ENCODE measurements at regions not wholly inside any gene's neighbourhood (a gene's known extent, or its start where the extent isn't known, plus 50 kb on each side); places are given as distances from the start of the nearest gene placed in this dataset.

DNA sequence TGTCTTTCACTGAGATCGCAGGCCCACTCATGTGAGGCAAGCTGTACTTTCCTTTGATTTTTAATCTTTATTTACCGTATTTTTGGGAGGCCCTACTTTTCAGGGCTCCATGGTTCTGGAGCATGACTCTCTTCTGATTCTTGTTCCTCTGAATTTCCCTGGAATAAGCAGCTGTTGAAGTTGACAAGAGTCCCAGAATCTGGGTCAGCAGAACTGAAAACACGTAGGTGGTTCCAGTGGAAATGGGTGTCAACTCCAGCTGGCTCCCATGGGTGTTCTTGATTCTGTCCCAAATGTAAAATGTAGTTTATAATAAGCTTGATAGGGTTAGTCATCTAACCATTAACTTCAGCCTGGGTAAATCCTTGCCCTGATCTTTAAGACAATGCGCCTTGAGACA, 409.4 kb downstream of the GATA3 start:
- DNase-seq (ENCODE audit: low read depth in 1 of 2, low spot score in 1 of 2): no peak
- H3K27ac ChIP-seq (replicated peaks): no peak overlapping the region
- TF ChIP-seq, protein P1, sequence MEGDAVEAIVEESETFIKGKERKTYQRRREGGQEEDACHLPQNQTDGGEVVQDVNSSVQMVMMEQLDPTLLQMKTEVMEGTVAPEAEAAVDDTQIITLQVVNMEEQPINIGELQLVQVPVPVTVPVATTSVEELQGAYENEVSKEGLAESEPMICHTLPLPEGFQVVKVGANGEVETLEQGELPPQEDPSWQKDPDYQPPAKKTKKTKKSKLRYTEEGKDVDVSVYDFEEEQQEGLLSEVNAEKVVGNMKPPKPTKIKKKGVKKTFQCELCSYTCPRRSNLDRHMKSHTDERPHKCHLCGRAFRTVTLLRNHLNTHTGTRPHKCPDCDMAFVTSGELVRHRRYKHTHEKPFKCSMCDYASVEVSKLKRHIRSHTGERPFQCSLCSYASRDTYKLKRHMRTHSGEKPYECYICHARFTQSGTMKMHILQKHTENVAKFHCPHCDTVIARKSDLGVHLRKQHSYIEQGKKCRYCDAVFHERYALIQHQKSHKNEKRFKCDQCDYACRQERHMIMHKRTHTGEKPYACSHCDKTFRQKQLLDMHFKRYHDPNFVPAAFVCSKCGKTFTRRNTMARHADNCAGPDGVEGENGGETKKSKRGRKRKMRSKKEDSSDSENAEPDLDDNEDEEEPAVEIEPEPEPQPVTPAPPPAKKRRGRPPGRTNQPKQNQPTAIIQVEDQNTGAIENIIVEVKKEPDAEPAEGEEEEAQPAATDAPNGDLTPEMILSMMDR (IDR thresholded peaks at IDR 0.05; ENCODE audit: insufficient read depth, low read length): no peak
- TF ChIP-seq GABPA (IDR thresholded peaks at IDR 0.05; ENCODE audit: low read depth): no peak
- TF ChIP-seq, protein P2, sequence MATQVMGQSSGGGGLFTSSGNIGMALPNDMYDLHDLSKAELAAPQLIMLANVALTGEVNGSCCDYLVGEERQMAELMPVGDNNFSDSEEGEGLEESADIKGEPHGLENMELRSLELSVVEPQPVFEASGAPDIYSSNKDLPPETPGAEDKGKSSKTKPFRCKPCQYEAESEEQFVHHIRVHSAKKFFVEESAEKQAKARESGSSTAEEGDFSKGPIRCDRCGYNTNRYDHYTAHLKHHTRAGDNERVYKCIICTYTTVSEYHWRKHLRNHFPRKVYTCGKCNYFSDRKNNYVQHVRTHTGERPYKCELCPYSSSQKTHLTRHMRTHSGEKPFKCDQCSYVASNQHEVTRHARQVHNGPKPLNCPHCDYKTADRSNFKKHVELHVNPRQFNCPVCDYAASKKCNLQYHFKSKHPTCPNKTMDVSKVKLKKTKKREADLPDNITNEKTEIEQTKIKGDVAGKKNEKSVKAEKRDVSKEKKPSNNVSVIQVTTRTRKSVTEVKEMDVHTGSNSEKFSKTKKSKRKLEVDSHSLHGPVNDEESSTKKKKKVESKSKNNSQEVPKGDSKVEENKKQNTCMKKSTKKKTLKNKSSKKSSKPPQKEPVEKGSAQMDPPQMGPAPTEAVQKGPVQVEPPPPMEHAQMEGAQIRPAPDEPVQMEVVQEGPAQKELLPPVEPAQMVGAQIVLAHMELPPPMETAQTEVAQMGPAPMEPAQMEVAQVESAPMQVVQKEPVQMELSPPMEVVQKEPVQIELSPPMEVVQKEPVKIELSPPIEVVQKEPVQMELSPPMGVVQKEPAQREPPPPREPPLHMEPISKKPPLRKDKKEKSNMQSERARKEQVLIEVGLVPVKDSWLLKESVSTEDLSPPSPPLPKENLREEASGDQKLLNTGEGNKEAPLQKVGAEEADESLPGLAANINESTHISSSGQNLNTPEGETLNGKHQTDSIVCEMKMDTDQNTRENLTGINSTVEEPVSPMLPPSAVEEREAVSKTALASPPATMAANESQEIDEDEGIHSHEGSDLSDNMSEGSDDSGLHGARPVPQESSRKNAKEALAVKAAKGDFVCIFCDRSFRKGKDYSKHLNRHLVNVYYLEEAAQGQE (IDR thresholded peaks at IDR 0.05; ENCODE audit: insufficient replicate concordance, low read depth): no peak
- TF ChIP-seq POLR2AphosphoS5 (IDR thresholded peaks at IDR 0.05; ENCODE audit: low read depth): no peak
- no peak for TF ChIP-seq SPI1 (IDR thresholded peaks at IDR 0.05; ENCODE audit: borderline replicate concordance, low read depth)
- no peak overlapping the region for H3K4me3 ChIP-seq (replicated peaks; ENCODE audit: insufficient read depth, low read length)
- H3K27me3 ChIP-seq (ENCODE audit: insufficient read depth, poor library complexity, severe bottlenecking): no peaks in the 10 kb centered on the region

DNA sequence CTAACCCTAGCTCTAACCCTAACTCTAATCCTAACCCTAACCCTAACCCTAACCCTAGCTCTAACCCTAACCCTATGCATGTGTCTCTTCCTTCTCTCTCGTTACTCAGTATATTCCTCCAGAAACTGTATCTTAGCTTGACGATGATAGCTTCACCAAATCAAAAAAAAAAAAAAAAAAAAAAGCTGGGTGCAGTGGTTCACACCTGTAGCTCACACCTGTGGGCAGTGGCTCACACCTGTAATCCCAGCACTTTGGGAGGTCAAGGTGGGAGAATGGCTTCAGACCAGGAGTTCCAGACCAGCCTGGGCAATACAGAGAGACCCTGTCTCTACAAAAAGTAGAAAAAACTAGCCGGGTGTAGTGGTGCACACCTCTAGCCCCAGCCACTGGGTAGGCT, 414.0 kb downstream of the GATA3 start:
- TF ChIP-seq, protein P2 (IDR thresholded peaks at IDR 0.05; ENCODE audit: insufficient replicate concordance, low read depth): no peak
- TF ChIP-seq, protein P1 (IDR thresholded peaks at IDR 0.05; ENCODE audit: insufficient read depth, low read length): no peak
- no peak for TF ChIP-seq SPI1 (IDR thresholded peaks at IDR 0.05; ENCODE audit: borderline replicate concordance, low read depth)

DNA sequence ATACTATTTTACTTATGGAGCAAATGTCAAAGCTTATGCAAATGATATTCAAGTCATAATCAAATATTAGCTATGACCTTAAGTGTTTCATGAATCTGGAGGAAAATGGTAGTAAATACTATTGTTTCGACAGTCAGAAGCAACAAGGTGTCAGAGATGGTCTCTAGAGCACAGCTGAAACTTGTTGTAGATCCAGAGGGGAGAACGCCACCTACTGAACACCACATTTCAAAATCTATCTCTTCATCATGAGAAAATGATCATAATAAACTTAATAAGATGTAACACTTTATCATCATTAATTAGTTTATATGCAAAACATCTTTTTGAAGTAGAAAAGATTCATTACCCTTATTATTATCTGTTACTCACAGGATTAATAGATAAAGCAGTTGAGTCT, 418.7 kb downstream of the GATA3 start:
- DNase-seq (ENCODE audit: low read depth in 1 of 2, low spot score in 1 of 2): no peak
- no peaks in the 10 kb centered on the region for H3K27me3 ChIP-seq (ENCODE audit: insufficient read depth, poor library complexity, severe bottlenecking)
- TF ChIP-seq SPI1 (IDR thresholded peaks at IDR 0.05; ENCODE audit: borderline replicate concordance, low read depth) (no peak), GABPA (IDR thresholded peaks at IDR 0.05; ENCODE audit: low read depth) (no peak), POLR2AphosphoS5 (IDR thresholded peaks at IDR 0.05; ENCODE audit: low read depth) (no peak)
- TF ChIP-seq, protein P2 (IDR thresholded peaks at IDR 0.05; ENCODE audit: insufficient replicate concordance, low read depth): no peak

More for the DNA sequence above, 414.0 kb downstream of the GATA3 start:
- no peak for DNase-seq (ENCODE audit: low read depth in 1 of 2, low spot score in 1 of 2)
- no peak overlapping the region for H3K27ac ChIP-seq (replicated peaks)
- H3K27me3 ChIP-seq (ENCODE audit: insufficient read depth, poor library complexity, severe bottlenecking): no peaks in the 10 kb centered on the region
- H3K4me3 ChIP-seq (replicated peaks; ENCODE audit: insufficient read depth, low read length): no peak overlapping the region

DNA sequence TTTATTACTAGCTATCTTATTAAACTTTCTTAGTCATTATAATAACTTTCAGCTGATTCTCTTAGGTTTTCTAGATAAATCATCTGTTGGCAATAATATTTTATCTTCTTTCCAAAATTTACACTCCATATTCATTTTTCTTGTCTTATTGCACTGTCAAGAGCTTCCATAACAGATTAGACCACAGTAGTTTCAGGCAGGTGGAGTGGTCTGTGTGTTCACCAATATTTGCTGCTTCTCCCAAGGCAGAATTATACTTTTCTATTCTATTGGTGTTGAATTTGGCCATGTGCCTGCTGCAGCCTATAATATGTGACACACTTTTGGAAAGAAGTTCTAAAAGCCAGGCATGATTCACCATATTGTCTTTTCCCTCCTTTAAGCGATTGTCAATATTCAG, 422.8 kb downstream of the GATA3 start:
- DNase-seq (ENCODE audit: low read depth in 1 of 2, low spot score in 1 of 2): no peak
- no peak for TF ChIP-seq SPI1 (IDR thresholded peaks at IDR 0.05; ENCODE audit: borderline replicate concordance, low read depth)
- no peak for TF ChIP-seq POLR2AphosphoS5 (IDR thresholded peaks at IDR 0.05; ENCODE audit: low read depth)
- TF ChIP-seq, protein P2 (IDR thresholded peaks at IDR 0.05; ENCODE audit: insufficient replicate concordance, low read depth): no peak
- TF ChIP-seq, protein P1 (IDR thresholded peaks at IDR 0.05; ENCODE audit: insufficient read depth, low read length): no peak
- no peak for TF ChIP-seq GABPA (IDR thresholded peaks at IDR 0.05; ENCODE audit: low read depth)
- Histone ChIP-seq H3K27ac (replicated peaks) (no peak overlapping the region), H3K27me3 (ENCODE audit: insufficient read depth, poor library complexity, severe bottlenecking) (no peaks in the 10 kb centered on the region), H3K4me3 (replicated peaks; ENCODE audit: insufficient read depth, low read length) (no peak overlapping the region)

More for the DNA sequence above, 418.7 kb downstream of the GATA3 start:
- Histone ChIP-seq H3K4me3 (replicated peaks; ENCODE audit: insufficient read depth, low read length) (no peak overlapping the region), H3K27ac (replicated peaks) (no peak overlapping the region)

Measured in HL-60 (cell line).